ENCODE measurements at regions not wholly inside any gene's neighbourhood (a gene's known extent, or its start where the extent isn't known, plus 50 kb on each side); places are given as distances from the start of the nearest gene placed in this dataset.

GRCh38 chr20:18926965-18927364 lies 113.4 kb downstream of the SCP2D1 start:
- Histone ChIP-seq H2AFZ (ENCODE audit: control insufficient read depth, low read length) (no peak overlapping the region), H4K20me1 (ENCODE audit: control insufficient read depth, extremely low read depth, insufficient read depth, low read length) (no peaks in the 10 kb centered on the region), H3K4me3 (ENCODE audit: control insufficient read depth in 2 of 3, extremely low read depth in 1 of 3, insufficient read depth in 2 of 3, low read depth in 1 of 3, low read length in 3 of 3) (no peak overlapping the region), H3K9me3 (ENCODE audit: control insufficient read depth, low read depth, low read length) (no peaks in the 10 kb centered on the region), H3K9ac (ENCODE audit: control insufficient read depth, extremely low read depth, insufficient read depth, low read length) (no peak overlapping the region), H3K9me1 (ENCODE audit: control insufficient read depth, extremely low read depth, insufficient read depth, low read length) (no peaks in the 10 kb centered on the region), H3K36me3 (ENCODE audit: control insufficient read depth in 2 of 2, extremely low read depth in 1 of 2, insufficient read depth in 2 of 2, low read length in 2 of 2) (no peaks in the 10 kb centered on the region), H3K4me2 (ENCODE audit: control insufficient read depth, extremely low read depth, insufficient read depth, low read depth, low read length) (no peak overlapping the region), H3K27ac (ENCODE audit: control insufficient read depth, insufficient read depth, low read length) (no peak overlapping the region), H3K4me1 (ENCODE audit: control insufficient read depth, extremely low read depth, insufficient read depth, low read length) (no peaks in the 10 kb centered on the region), H3K27me3 (ENCODE audit: control insufficient read depth, extremely low read depth, insufficient read depth, low read length) (no peaks in the 10 kb centered on the region), H3K79me2 (ENCODE audit: control insufficient read depth, insufficient read depth, low read length) (no peaks in the 10 kb centered on the region)
- FAIRE-seq (peak; percentile 17), DNase-seq (ENCODE audit: low read depth, low spot score) (no peak)
- no peak for TF ChIP-seq EZH2 (IDR thresholded peaks at IDR 0.05; ENCODE audit: low read length)
- dilution Hi-C loops (cut with MboI; ENCODE audit: extremely low pct_ligation_motif_present, low sequenced_read_pairs), result no loop called here

GRCh38 chr20:18928626-18929025 lies 115.0 kb downstream of the SCP2D1 start:
- Histone ChIP-seq H3K9me1 (ENCODE audit: control insufficient read depth, extremely low read depth, insufficient read depth, low read length) (no peaks in the 10 kb centered on the region), H4K20me1 (ENCODE audit: control insufficient read depth, extremely low read depth, insufficient read depth, low read length) (no peaks in the 10 kb centered on the region), H3K79me2 (ENCODE audit: control insufficient read depth, insufficient read depth, low read length) (no peaks in the 10 kb centered on the region), H3K27ac (ENCODE audit: control insufficient read depth, insufficient read depth, low read length) (no peak overlapping the region), H3K4me2 (ENCODE audit: control insufficient read depth, extremely low read depth, insufficient read depth, low read depth, low read length) (no peak overlapping the region), H3K4me1 (ENCODE audit: control insufficient read depth, extremely low read depth, insufficient read depth, low read length) (no peaks in the 10 kb centered on the region), H2AFZ (ENCODE audit: control insufficient read depth, low read length) (no peak overlapping the region), H3K9ac (ENCODE audit: control insufficient read depth, extremely low read depth, insufficient read depth, low read length) (no peak overlapping the region), H3K36me3 (ENCODE audit: control insufficient read depth in 2 of 2, extremely low read depth in 1 of 2, insufficient read depth in 2 of 2, low read length in 2 of 2) (no peaks in the 10 kb centered on the region), H3K9me3 (ENCODE audit: control insufficient read depth, low read depth, low read length) (no peaks in the 10 kb centered on the region), H3K27me3 (ENCODE audit: control insufficient read depth, extremely low read depth, insufficient read depth, low read length) (no peaks in the 10 kb centered on the region), H3K4me3 (ENCODE audit: control insufficient read depth in 2 of 3, extremely low read depth in 1 of 3, insufficient read depth in 2 of 3, low read depth in 1 of 3, low read length in 3 of 3) (no peak overlapping the region)
- dilution Hi-C loops (cut with MboI; ENCODE audit: extremely low pct_ligation_motif_present, low sequenced_read_pairs), result no loop called here
- FAIRE-seq (no peak), DNase-seq (ENCODE audit: low read depth, low spot score) (no peak)
- TF ChIP-seq CTCF (optimal IDR thresholded peaks at IDR 0.05 in 1 of 3, IDR thresholded peaks at IDR 0.05 in 1 of 3, conservative IDR thresholded peaks at IDR 0.05 in 1 of 3; ENCODE audit: extremely low read depth in 1 of 3, insufficient read depth in 2 of 3, low read length in 3 of 3) (no peak), EZH2 (IDR thresholded peaks at IDR 0.05; ENCODE audit: low read length) (no peak)

DNA sequence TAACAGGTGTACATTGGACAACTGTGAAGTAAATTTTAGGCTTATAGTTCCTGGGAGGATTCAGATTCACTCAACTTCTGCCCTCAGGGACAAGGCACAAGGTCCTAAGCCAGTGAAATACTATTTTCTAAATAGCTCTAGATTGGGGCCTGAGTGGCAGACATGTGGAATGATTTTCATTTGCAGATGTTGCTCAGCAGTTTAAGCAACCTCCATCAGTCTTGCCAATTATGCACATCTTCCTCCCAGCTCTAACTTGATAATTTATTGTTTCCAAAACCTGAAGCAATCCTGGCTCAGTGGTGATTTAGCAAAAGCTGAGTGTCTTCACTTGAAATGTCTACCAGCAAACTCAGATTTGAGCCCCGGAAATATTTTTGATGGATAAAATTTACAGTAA lies 116.2 kb downstream of the SCP2D1 start:
- FAIRE-seq, result no peak
- no peak overlapping the region for H3K9ac ChIP-seq (ENCODE audit: control insufficient read depth, extremely low read depth, insufficient read depth, low read length)

More for the DNA sequence above, 116.2 kb downstream of the SCP2D1 start:
- no peaks in the 10 kb centered on the region for H3K4me1 ChIP-seq (ENCODE audit: control insufficient read depth, extremely low read depth, insufficient read depth, low read length)
- no peak overlapping the region for H2AFZ ChIP-seq (ENCODE audit: control insufficient read depth, low read length)
- dilution Hi-C loops (cut with MboI; ENCODE audit: extremely low pct_ligation_motif_present, low sequenced_read_pairs), result no loop called here
- H3K4me2 ChIP-seq (ENCODE audit: control insufficient read depth, extremely low read depth, insufficient read depth, low read depth, low read length), result no peak overlapping the region
- no peaks in the 10 kb centered on the region for H3K27me3 ChIP-seq (ENCODE audit: control insufficient read depth, extremely low read depth, insufficient read depth, low read length)
- H3K36me3 ChIP-seq (ENCODE audit: control insufficient read depth in 2 of 2, extremely low read depth in 1 of 2, insufficient read depth in 2 of 2, low read length in 2 of 2), result no peaks in the 10 kb centered on the region
- no peaks in the 10 kb centered on the region for H3K9me3 ChIP-seq (ENCODE audit: control insufficient read depth, low read depth, low read length)
- H3K4me3 ChIP-seq (ENCODE audit: control insufficient read depth in 2 of 3, extremely low read depth in 1 of 3, insufficient read depth in 2 of 3, low read depth in 1 of 3, low read length in 3 of 3), result no peak overlapping the region
- no peak for DNase-seq (ENCODE audit: low read depth, low spot score)
- H3K79me2 ChIP-seq (ENCODE audit: control insufficient read depth, insufficient read depth, low read length), result no peaks in the 10 kb centered on the region
- H3K9me1 ChIP-seq (ENCODE audit: control insufficient read depth, extremely low read depth, insufficient read depth, low read length), result no peaks in the 10 kb centered on the region
- no peak overlapping the region for H3K27ac ChIP-seq (ENCODE audit: control insufficient read depth, insufficient read depth, low read length)
- no peak for TF ChIP-seq EZH2 (IDR thresholded peaks at IDR 0.05; ENCODE audit: low read length)
- no peak for TF ChIP-seq CTCF (optimal IDR thresholded peaks at IDR 0.05 in 1 of 3, IDR thresholded peaks at IDR 0.05 in 1 of 3, conservative IDR thresholded peaks at IDR 0.05 in 1 of 3; ENCODE audit: extremely low read depth in 1 of 3, insufficient read depth in 2 of 3, low read length in 3 of 3)
- no peaks in the 10 kb centered on the region for H4K20me1 ChIP-seq (ENCODE audit: control insufficient read depth, extremely low read depth, insufficient read depth, low read length)
